HCT116 (cell line): ENCODE measurements at regions not wholly inside any gene's neighbourhood (a gene's known extent, or its start where the extent isn't known, plus 50 kb on each side); places are given as distances from the start of the nearest gene placed in this dataset.

Experiments
- ATAC-seq: fragments of 200-7000 bp; cut with Tn5 transposase; 2 replicates; pipeline ENCODE4 v1.9.1; 2020; ENCODE audit warnings: mild to moderate bottlenecking, moderate library complexity
- BruUV-seq: library from RNA; stranded (reverse); fragments of 400-500 nt; replicated peaks from 2 replicates; lab custom pipeline; 2021; lab: Mats Ljungman, UMichigan
- CTCF ChIA-PET: fragments of 300-600 bp; sonication (Branson Sonifier 250); formaldehyde crosslinking; loops from one replicate; lab custom pipeline; 2021; ENCODE audit warnings: antibody characterized with exemption; lab: Charles Lee
- POLR2A ChIA-PET: fragments of 300-600, 350-600 bp; sonication (Branson Sonifier 250); formaldehyde crosslinking; loops from one replicate; lab custom pipeline; 2021; ENCODE audit warnings: antibody characterized with exemption; lab: Charles Lee
- RAD21 ChIA-PET, 2 experiments: fragments of 300-600 bp; sonication (Branson Sonifier 250); formaldehyde crosslinking; loops; one replicate each; lab custom pipeline; 2023; ENCODE audit warnings: low total read pairs in 2 of 2; ENCODE audit not compliant: uncharacterized antibody in 2 of 2, unreplicated experiment in 2 of 2, low non-redundant PET in 1 of 2; lab: Charles Lee
- DNase-seq: peaks from one replicate; pipeline ENCODE4 v3.0.0-alpha.2; 2010; ENCODE audit warnings: low read depth, low spot score
- H2AFZ ChIP-seq: fragments of 200-600 bp; shearing (Covaris generic), sonication (generic); 2 replicates; pipeline ENCODE4 v1.6.1; 2017; ENCODE audit warnings: low read depth, mixed run types, mixed read lengths, antibody characterized with exemption, low read length; ENCODE audit not compliant: poor library complexity, severe bottlenecking
- H3K27ac ChIP-seq: 2 replicates; pipeline ENCODE4 v1.5.1; 2012; ENCODE audit warnings: low read depth, low read length
- H3K27me3 ChIP-seq: fragments of 200-600 bp; sonication (generic); 2 replicates; pipeline ENCODE4 v1.6.1; 2016; ENCODE audit warnings: mixed run types, low read length, mixed read lengths; ENCODE audit not compliant: insufficient read depth
- H3K36me3 ChIP-seq, 2 experiments: fragments of 200-500 bp in 1 of 2; fragments of 200-600 bp in 1 of 2; sonication (Bioruptor generic) in 1 of 2; sonication (generic) in 1 of 2; 2 replicates each; pipeline versions ENCODE4 v1.5.1 to v1.6.1; 2014 to 2016; ENCODE audit warnings: low read length in 2 of 2, inconsistent platforms in 1 of 2, mixed read lengths in 1 of 2, mixed run types in 1 of 2; ENCODE audit not compliant: insufficient read depth in 2 of 2, control insufficient read depth in 1 of 2
- H3K4me1 ChIP-seq, 2 experiments: fragments of 200-600 bp in 1 of 2; sonication (generic) in 1 of 2; 2 replicates each; pipeline versions ENCODE4 v1.5.1 to v1.6.1; 2012 to 2017; ENCODE audit warnings: low read length in 2 of 2, inconsistent platforms in 1 of 2, mild to moderate bottlenecking in 1 of 2, mixed read lengths in 1 of 2, mixed run types in 1 of 2, moderate library complexity in 1 of 2; ENCODE audit not compliant: insufficient read depth in 2 of 2, control insufficient read depth in 1 of 2
- H3K4me2 ChIP-seq: fragments of 200-600 bp; sonication (generic); 2 replicates; pipeline ENCODE4 v1.6.1; 2017; ENCODE audit warnings: mixed run types, low read length, mixed read lengths
- H3K4me3 ChIP-seq, 2 experiments: fragments of 200-600 bp in 1 of 2; sonication (generic) in 1 of 2; replicated peaks in 1 of 2; 2 replicates each; pipeline ENCODE4 v1.5.1; 2011 to 2016; ENCODE audit warnings: low read length in 2 of 2, control low read depth in 1 of 2, low read depth in 1 of 2, mild to moderate bottlenecking in 1 of 2, mixed read lengths in 1 of 2, mixed run types in 1 of 2
- H3K79me2 ChIP-seq: fragments of 200-600 bp; sonication (generic); 2 replicates; pipeline ENCODE4 v1.6.1; 2017; ENCODE audit warnings: mild to moderate bottlenecking, mixed run types, low read length, moderate library complexity, mixed read lengths; ENCODE audit not compliant: insufficient read depth
- H3K9ac ChIP-seq: fragments of 200-600 bp; sonication (generic); 2 replicates; pipeline ENCODE4 v1.6.1; 2016; ENCODE audit warnings: low read length, mixed read lengths
- H3K9me2 ChIP-seq: fragments of 200-600 bp; sonication (generic), shearing (Covaris generic); 2 replicates; pipeline ENCODE4 v1.6.1; 2017; ENCODE audit warnings: mixed run types, mild to moderate bottlenecking, moderate library complexity; ENCODE audit not compliant: insufficient read depth
- H3K9me3 ChIP-seq, 2 experiments: fragments of 200-500 bp in 1 of 2; fragments of 200-600 bp in 1 of 2; sonication (Bioruptor generic) in 1 of 2; sonication (generic) in 1 of 2; 2 replicates each; pipeline ENCODE4 v1.6.1; 2014 to 2017; ENCODE audit warnings: low read length in 2 of 2, mixed read lengths in 2 of 2, inconsistent platforms in 1 of 2, low read depth in 1 of 2, mild to moderate bottlenecking in 1 of 2, mixed run types in 1 of 2, moderate library complexity in 1 of 2; ENCODE audit not compliant: control insufficient read depth in 1 of 2, insufficient read depth in 1 of 2
- H4K20me1 ChIP-seq: fragments of 200-600 bp; sonication (generic), shearing (Covaris generic); 2 replicates; pipeline ENCODE4 v1.6.1; 2017; ENCODE audit warnings: mixed run types, mild to moderate bottlenecking, moderate library complexity; ENCODE audit not compliant: insufficient read depth
- ATF3 ChIP-seq: IDR thresholded peaks from 2 replicates; pipeline ENCODE4 v1.6.1; 2012
- CBX3 ChIP-seq: IDR thresholded peaks from 2 replicates; pipeline ENCODE4 v1.6.1; 2012; ENCODE audit warnings: low read depth
- CEBPB ChIP-seq: IDR thresholded peaks from 2 replicates; pipeline ENCODE4 v1.6.1; 2012; ENCODE audit warnings: low read depth
- CTCF ChIP-seq, 3 experiments: fragments of 200-600 bp in 1 of 3; sonication (generic) in 1 of 3; IDR thresholded peaks in 2 of 3; conservative IDR thresholded peaks in 1 of 3; 2 replicates each; pipeline ENCODE4 v1.5.1; 2012 to 2017; ENCODE audit warnings: low read depth in 2 of 3, low read length in 2 of 3, antibody characterized with exemption in 1 of 3, borderline replicate concordance in 1 of 3, control low read depth in 1 of 3, mild to moderate bottlenecking in 1 of 3, mixed read lengths in 1 of 3, mixed run types in 1 of 3, moderate library complexity in 1 of 3; ENCODE audit not compliant: insufficient read depth in 1 of 3
- EGR1 ChIP-seq: IDR thresholded peaks from 2 replicates; pipeline ENCODE4 v1.6.1; 2012; ENCODE audit warnings: low read depth
- EZH2 ChIP-seq: fragments of 200-600 bp; sonication (generic); IDR thresholded peaks from 2 replicates; pipeline ENCODE4 v1.6.1; 2017; ENCODE audit warnings: antibody characterized with exemption, mixed run types
- EZH2phosphoT487 ChIP-seq: fragments of 200-600 bp; IDR thresholded peaks from 2 replicates; pipeline ENCODE4 v1.6.1; 2018; ENCODE audit warnings: antibody characterized with exemption, borderline replicate concordance
- JUND ChIP-seq: IDR thresholded peaks from 2 replicates; pipeline ENCODE4 v1.6.1; 2012
- POLR2A ChIP-seq: IDR thresholded peaks from 2 replicates; pipeline ENCODE4 v1.7.0; 2011; ENCODE audit warnings: borderline replicate concordance; ENCODE audit not compliant: insufficient read depth, insufficient read length; ENCODE audit errors: extremely low read depth
- SIN3A ChIP-seq: IDR thresholded peaks from 2 replicates; pipeline ENCODE4 v1.6.1; 2012; ENCODE audit warnings: low read depth
- SP1 ChIP-seq: IDR thresholded peaks from 2 replicates; pipeline ENCODE4 v1.6.1; 2012; ENCODE audit warnings: low read depth
- TCF7L2 ChIP-seq: IDR thresholded peaks from 2 replicates; pipeline ENCODE4 v1.7.0; 2011; ENCODE audit warnings: borderline replicate concordance, inconsistent platforms; ENCODE audit not compliant: insufficient read depth, insufficient read length; ENCODE audit errors: extremely low read depth
- YY1 ChIP-seq: IDR thresholded peaks from 2 replicates; pipeline ENCODE4 v1.6.1; 2011; ENCODE audit warnings: low read length, low read depth, moderate library complexity, mild to moderate bottlenecking; ENCODE audit not compliant: insufficient replicate concordance; ENCODE audit errors: extremely low read depth
- ZBTB33 ChIP-seq: IDR thresholded peaks from 2 replicates; pipeline ENCODE4 v1.6.1; 2011; ENCODE audit warnings: mild to moderate bottlenecking, low read length, moderate library complexity; ENCODE audit not compliant: insufficient replicate concordance; ENCODE audit errors: extremely low read depth
- intact Hi-C: fragments of 100-400 bp; cut with micrococcal nuclease; formaldehyde crosslinking; loops from 2 replicates; pipeline ENCODE4 v1.10.0; 2022

- no peaks in the 10 kb centered on the region for H3K36me3 ChIP-seq
- TF ChIP-seq EZH2 (no peak), POLR2A (no peak), CEBPB (no peak), CBX3 (no peak), SP1 (no peak), YY1 (no peak), EZH2phosphoT487 (no peak), ZBTB33 (no peak), EGR1 (no peak)
- POLR2A ChIA-PET: no interaction called here
- no TSS peak for BruUV-seq
- no peaks in the 10 kb centered on the region for H3K27me3 ChIP-seq
- H3K9me3 ChIP-seq: peaks cover 5 to 11% of the 10 kb centered on the region in 2 experiments; a peak in 2 of 4 replicates
- no peak overlapping the region for H3K4me2 ChIP-seq
- H3K9ac ChIP-seq: no peak overlapping the region
- no peak for ATAC-seq
- no peaks in the 10 kb centered on the region for H3K4me1 ChIP-seq
- intact Hi-C loops: no loop called here
- no peaks in the 10 kb centered on the region for H3K9me2 ChIP-seq
- CTCF ChIA-PET: no interaction called here
- DNase-seq: no peak
- no peaks in the 10 kb centered on the region; the same call in 1 of the 2 replicates for H4K20me1 ChIP-seq
- H3K79me2 ChIP-seq: no peaks in the 10 kb centered on the region
- no peak overlapping the region for H3K27ac ChIP-seq
- no peak overlapping the region for H3K4me3 ChIP-seq
- no peak overlapping the region for H2AFZ ChIP-seq
- RAD21 ChIA-PET: no interaction called here
Measured at GRCh38 chr5:63439537-63439936, 522.7 kb downstream of the HTR1A start.

- H3K4me2 ChIP-seq: no peak overlapping the region
- DNase-seq: no peak
- no TSS peak for BruUV-seq
- no peak for ATAC-seq
- H3K79me2 ChIP-seq: no peaks in the 10 kb centered on the region
- H4K20me1 ChIP-seq: no peaks in the 10 kb centered on the region
- H3K4me1 ChIP-seq: no peaks in the 10 kb centered on the region
- H3K27me3 ChIP-seq: no peaks in the 10 kb centered on the region
- CTCF ChIA-PET: no interaction called here
- POLR2A ChIA-PET: no interaction called here
- H3K9me2 ChIP-seq: no peaks in the 10 kb centered on the region
- peaks cover 0 to 12% of the 10 kb centered on the region in 2 experiments; a peak in 2 of 4 replicates for H3K9me3 ChIP-seq
- no peak overlapping the region for H3K4me3 ChIP-seq
- RAD21 ChIA-PET: no interaction called here
- no peak overlapping the region for H3K27ac ChIP-seq
- no peaks in the 10 kb centered on the region for H3K36me3 ChIP-seq
- intact Hi-C loops: no loop called here
- no peak overlapping the region for H2AFZ ChIP-seq
- no peak overlapping the region for H3K9ac ChIP-seq
- no peak for TF ChIP-seq CTCF (IDR thresholded peaks at IDR 0.05 in 2 of 3, conservative IDR thresholded peaks at IDR 0.05 in 1 of 3; ENCODE audit: borderline replicate concordance in 1 of 3, insufficient read depth in 1 of 3, low read depth in 2 of 3, low read length in 2 of 3)
- no peak for TF ChIP-seq SP1
- TF ChIP-seq EZH2: no peak
- no peak for TF ChIP-seq TCF7L2
- no peak for TF ChIP-seq SIN3A
- TF ChIP-seq CBX3: no peak
- TF ChIP-seq POLR2A: no peak
- no peak for TF ChIP-seq ATF3
- TF ChIP-seq JUND: no peak
Measured at GRCh38 chr5:63409737-63410136, 552.5 kb downstream of the HTR1A start.
